ENCODE measurements at regions not wholly inside any gene's neighbourhood (a gene's known extent, or its start where the extent isn't known, plus 50 kb on each side); places are given as distances from the start of the nearest gene placed in this dataset.

GRCh38 chr1:185546029-185546428, 188.2 kb upstream of the HMCN1 start (continued):
- TF ChIP-seq ZUFSP (CRISPR knock-in tag; IDR thresholded peaks at IDR 0.05; ENCODE audit: borderline replicate concordance) (no peak), ZNF766 (CRISPR knock-in tag; IDR thresholded peaks at IDR 0.05; ENCODE audit: borderline replicate concordance) (no peak), FOXA1 (IDR thresholded peaks at IDR 0.05) (no peak), FOXA1 (CRISPR knock-in tag; IDR thresholded peaks at IDR 0.05) (no peak)

- H3K9ac ChIP-seq (ENCODE audit: insufficient read depth, low read depth, low read length) = no peak overlapping the region
- ChIA-PET POLR2A (no interaction called here), CTCF (ENCODE audit: low intra/inter-chr PET ratio, low total read pairs) (no interaction called here)
- in situ Hi-C loops (cut with HindIII; ENCODE audit: extremely low pct_ligation_motif_present, low pct_unique_long_range_greater_than_20kb) = no loop called here
- H4K20me1 ChIP-seq (ENCODE audit: insufficient read depth, low read length) = no peaks in the 10 kb centered on the region
- TF ChIP-seq ZKSCAN5 (CRISPR knock-in tag; IDR thresholded peaks at IDR 0.05) (no peak), POLR2G (IDR thresholded peaks at IDR 0.05; ENCODE audit: low read depth, low read length) (no peak), ZNF431 (CRISPR knock-in tag; IDR thresholded peaks at IDR 0.05; ENCODE audit: borderline replicate concordance, low read depth) (no peak), DNMT1 (CRISPR knock-in tag; IDR thresholded peaks at IDR 0.05) (no peak)
- no peaks in the 10 kb centered on the region for H3K9me3 ChIP-seq (ENCODE audit: low read length)
- H2AFZ ChIP-seq (ENCODE audit: low read length) = no peak overlapping the region
- no peak for FAIRE-seq
- no peaks in the 10 kb centered on the region for H3K27me3 ChIP-seq (ENCODE audit: control insufficient read depth in 1 of 2, insufficient read depth in 2 of 2, low read length in 2 of 2)
- H3K27ac ChIP-seq (ENCODE audit: extremely low read length, insufficient read depth, low read length) = no peak overlapping the region
- H3K79me2 ChIP-seq (ENCODE audit: insufficient read depth, low read length) = no peaks in the 10 kb centered on the region
- WGBS (ENCODE audit: low lambda C conversion rate) = 3% methylated on average over 1 of the region's 1 CpG
- no peaks in the 10 kb centered on the region for H3K36me3 ChIP-seq (replicated peaks in 1 of 2; ENCODE audit: control insufficient read depth in 1 of 2, insufficient read depth in 2 of 2, low read length in 2 of 2)
- H3K4me2 ChIP-seq (ENCODE audit: low read depth, low read length) = no peak overlapping the region
- ATAC-seq = no peak
- BruUV-seq (replicated peaks) = no TSS peak
- intact Hi-C loops (cut with micrococcal nuclease; ENCODE audit: unreplicated experiment) = no loop called here
- H3K4me3 ChIP-seq (replicated peaks in 1 of 3; ENCODE audit: insufficient read depth in 1 of 3, low read depth in 2 of 3, low read length in 3 of 3) = no peak overlapping the region
- no peaks in the 10 kb centered on the region for H3K4me1 ChIP-seq (ENCODE audit: insufficient read depth, low read length)
- DNase-seq (ENCODE audit: low spot score) = no peak
Observed at GRCh38 chr1:185541871-185542301, 192.3 kb upstream of the HMCN1 start.
